SK-N-SH (cell line): ENCODE measurements at regions not wholly inside any gene's neighbourhood (a gene's known extent, or its start where the extent isn't known, plus 50 kb on each side); places are given as distances from the start of the nearest gene placed in this dataset.

ENCODE experiments used
- CTCF ChIA-PET: fragments of 300-600, 350-600 bp; formaldehyde crosslinking; extraction: SDS; loops from one replicate; lab custom pipeline; 2021; lab: Yijun Ruan, JAX
- POLR2A ChIA-PET: fragments of 350-600 bp; sonication (Branson Sonifier 250); formaldehyde crosslinking; extraction: SDS; loops from one replicate; lab custom pipeline; 2020; ENCODE audit warnings: antibody characterized with exemption, inconsistent platforms; lab: Yijun Ruan, JAX
- DNase-seq: peaks from one replicate; pipeline ENCODE4 v3.0.0; 2012
- H2AFZ ChIP-seq: fragments of 200-600 bp; sonication (generic); 2 replicates; pipeline ENCODE4 v1.8.1; 2016; ENCODE audit warnings: antibody characterized with exemption, mild to moderate bottlenecking, low read depth
- H3F3A ChIP-seq: fragments of 200-600 bp; sonication (generic); replicated peaks from 2 replicates; pipeline ENCODE3; 2016; ENCODE audit warnings: antibody characterized with exemption, mild to moderate bottlenecking; ENCODE audit not compliant: insufficient read depth
- H3K27ac ChIP-seq, 2 experiments: fragments of 200-500 bp in 1 of 2; fragments of 200-600 bp in 1 of 2; sonication (Bioruptor generic) in 1 of 2; sonication (generic), shearing (Covaris generic) in 1 of 2; 2 replicates each; pipeline versions ENCODE4 v1.5.1 to v1.6.1; 2014 to 2016; ENCODE audit warnings: low read depth in 2 of 2, inconsistent platforms in 1 of 2, low read length in 1 of 2, mild to moderate bottlenecking in 1 of 2, mixed read lengths in 1 of 2
- H3K27me3 ChIP-seq: fragments of 200-600 bp; sonication (generic), shearing (Covaris generic); 2 replicates; pipeline ENCODE4 v1.6.1; 2016; ENCODE audit warnings: mixed run types; ENCODE audit not compliant: insufficient read depth
- H3K36me3 ChIP-seq, 2 experiments: fragments of 200-500 bp in 1 of 2; fragments of 200-600 bp in 1 of 2; sonication (Bioruptor generic) in 1 of 2; sonication (generic) in 1 of 2; replicated peaks in 1 of 2; 2 replicates each; pipeline versions ENCODE3 to v1.5.1; 2014 to 2016; ENCODE audit warnings: low read length in 1 of 2, mild to moderate bottlenecking in 1 of 2; ENCODE audit not compliant: insufficient read depth in 2 of 2, control insufficient read depth in 1 of 2
- H3K4me1 ChIP-seq, 2 experiments: fragments of 200-500 bp in 1 of 2; fragments of 200-600 bp in 1 of 2; sonication (Bioruptor generic) in 1 of 2; sonication (generic), shearing (Covaris generic) in 1 of 2; 2 replicates each; pipeline versions ENCODE4 v1.5.1 to v1.6.1; 2014 to 2016; ENCODE audit warnings: low read depth in 1 of 2, low read length in 1 of 2, mixed run types in 1 of 2; ENCODE audit not compliant: insufficient read depth in 2 of 2, control insufficient read depth in 1 of 2
- H3K4me2 ChIP-seq: fragments of 200-600 bp; sonication (generic), shearing (Covaris generic); 2 replicates; pipeline ENCODE4 v1.6.1; 2017; ENCODE audit warnings: mixed run types
- H3K4me3 ChIP-seq, 2 experiments: fragments of 200-500 bp in 1 of 2; fragments of 200-600 bp in 1 of 2; sonication (Bioruptor generic) in 1 of 2; sonication (generic), shearing (Covaris generic) in 1 of 2; 2 replicates each; pipeline versions ENCODE4 v1.5.1 to v1.8.1; 2014 to 2016; ENCODE audit warnings: low read depth in 2 of 2, inconsistent platforms in 1 of 2, low read length in 1 of 2, mild to moderate bottlenecking in 1 of 2, mixed read lengths in 1 of 2, moderate library complexity in 1 of 2
- H3K79me2 ChIP-seq: fragments of 200-600 bp; sonication (generic); 2 replicates; pipeline ENCODE4 v1.8.1; 2017; ENCODE audit warnings: mild to moderate bottlenecking; ENCODE audit not compliant: insufficient read depth
- H3K9ac ChIP-seq: fragments of 200-600 bp; sonication (generic); 2 replicates; pipeline ENCODE4 v1.6.1; 2017; ENCODE audit warnings: mixed run types
- H3K9me2 ChIP-seq: fragments of 200-600 bp; sonication (generic); 2 replicates; pipeline ENCODE4 v1.6.1; 2017; ENCODE audit warnings: mixed run types
- H3K9me3 ChIP-seq: fragments of 200-600 bp; sonication (generic); 2 replicates; pipeline ENCODE4 v1.6.1; 2017; ENCODE audit warnings: mixed run types, mild to moderate bottlenecking, moderate library complexity
- H4K20me1 ChIP-seq: fragments of 200-600 bp; sonication (generic); 2 replicates; pipeline ENCODE4 v1.6.1; 2017; ENCODE audit warnings: mild to moderate bottlenecking, mixed run types; ENCODE audit not compliant: insufficient read depth
- EP300 ChIP-seq, 2 experiments: IDR thresholded peaks; 2 replicates each; pipeline versions ENCODE4 v1.4.0 to v1.6.1; 2012; ENCODE audit warnings: borderline replicate concordance in 1 of 2, low read depth in 1 of 2, low read length in 1 of 2
- FOSL2 ChIP-seq: IDR thresholded peaks from 2 replicates; pipeline ENCODE4 v1.4.0; 2012; ENCODE audit warnings: low read depth, mild to moderate bottlenecking, moderate library complexity, borderline replicate concordance
- FOXM1 ChIP-seq: IDR thresholded peaks from 2 replicates; pipeline ENCODE4 v1.4.0; 2012; ENCODE audit warnings: low read depth, mild to moderate bottlenecking
- GABPA ChIP-seq: IDR thresholded peaks from 2 replicates; pipeline ENCODE4 v1.4.0; 2012; ENCODE audit warnings: low read depth, mild to moderate bottlenecking
- JUND ChIP-seq: IDR thresholded peaks from 2 replicates; pipeline ENCODE4 v1.4.0; 2012
- POLR2AphosphoS5 ChIP-seq: IDR thresholded peaks from 2 replicates; pipeline ENCODE4 v1.6.1; 2012; ENCODE audit warnings: low read depth, low read length
- RAD21 ChIP-seq: IDR thresholded peaks from 2 replicates; pipeline ENCODE4 v1.6.1; 2012; ENCODE audit warnings: mild to moderate bottlenecking, low read length
- RCOR1 ChIP-seq: fragments of 150-350 bp; IDR thresholded peaks from 2 replicates; pipeline ENCODE4 v1.6.1; 2017; ENCODE audit warnings: antibody characterized with exemption, low read length
- RFX5 ChIP-seq: IDR thresholded peaks from 2 replicates; pipeline ENCODE4 v1.6.1; 2012; ENCODE audit warnings: mild to moderate bottlenecking, improper control_type of control experiment, low read length
- SMC3 ChIP-seq: IDR thresholded peaks from 2 replicates; pipeline ENCODE4 v1.6.1; 2012; ENCODE audit warnings: low read depth, low read length, improper control_type of control experiment
- TEAD4 ChIP-seq: IDR thresholded peaks from 2 replicates; pipeline ENCODE4 v1.4.0; 2012; ENCODE audit warnings: mild to moderate bottlenecking, borderline replicate concordance; ENCODE audit not compliant: insufficient read depth
- YY1 ChIP-seq: IDR thresholded peaks from 2 replicates; pipeline ENCODE4 v1.4.0; 2012; ENCODE audit warnings: low read depth, mild to moderate bottlenecking
- WGBS: methylation state at CpG from one replicate; pipeline ENCODE4 v1.1.6; 2017; ENCODE audit warnings: low lambda C conversion rate; 5-methylcytosine and 5-hydroxymethylcytosine counted together
- TF ChIP-seq, protein P1 (sequence below): IDR thresholded peaks from 2 replicates; pipeline ENCODE4 v1.4.0; 2012; ENCODE audit warnings: low read depth, borderline replicate concordance
- TF ChIP-seq, protein P2 (sequence below): fragments of 150-350 bp; IDR thresholded peaks from 2 replicates; pipeline ENCODE4 v1.6.1; 2017; ENCODE audit warnings: antibody characterized with exemption, low read length, low read depth, borderline replicate concordance
- TF ChIP-seq, protein P3 (sequence below): fragments of 150-350 bp; IDR thresholded peaks from 2 replicates; pipeline ENCODE4 v1.6.1; 2016; ENCODE audit warnings: mild to moderate bottlenecking, low read depth, low read length
- TF ChIP-seq, protein P4 (sequence below): fragments of 200-600 bp; sonication (generic); IDR thresholded peaks from 2 replicates; pipeline ENCODE4 v1.6.1; 2017; ENCODE audit warnings: antibody characterized with exemption, mild to moderate bottlenecking, moderate library complexity

DNA sequence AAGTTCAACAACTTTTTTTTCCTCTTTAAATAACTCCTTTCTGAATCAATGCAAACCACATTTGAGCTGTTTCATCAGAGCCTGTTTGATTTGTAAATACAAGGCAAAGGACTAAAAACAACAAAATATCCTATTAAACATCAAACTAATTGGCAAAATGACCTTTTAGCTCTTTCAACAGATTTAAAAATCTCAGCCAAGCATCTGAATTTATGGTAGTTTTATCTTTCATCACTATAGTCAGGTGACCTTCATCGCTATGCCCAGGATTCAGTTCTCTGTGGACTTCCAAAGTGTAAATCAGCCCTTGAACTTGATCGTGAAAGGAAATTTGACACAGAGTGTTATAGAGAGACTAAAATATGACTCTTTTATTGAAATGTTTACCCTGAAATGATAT lies 1554.5 kb upstream of the FLRT2 start:
- Histone ChIP-seq H2AFZ (no peak overlapping the region), H3K4me3 (no peak overlapping the region)

DNA sequence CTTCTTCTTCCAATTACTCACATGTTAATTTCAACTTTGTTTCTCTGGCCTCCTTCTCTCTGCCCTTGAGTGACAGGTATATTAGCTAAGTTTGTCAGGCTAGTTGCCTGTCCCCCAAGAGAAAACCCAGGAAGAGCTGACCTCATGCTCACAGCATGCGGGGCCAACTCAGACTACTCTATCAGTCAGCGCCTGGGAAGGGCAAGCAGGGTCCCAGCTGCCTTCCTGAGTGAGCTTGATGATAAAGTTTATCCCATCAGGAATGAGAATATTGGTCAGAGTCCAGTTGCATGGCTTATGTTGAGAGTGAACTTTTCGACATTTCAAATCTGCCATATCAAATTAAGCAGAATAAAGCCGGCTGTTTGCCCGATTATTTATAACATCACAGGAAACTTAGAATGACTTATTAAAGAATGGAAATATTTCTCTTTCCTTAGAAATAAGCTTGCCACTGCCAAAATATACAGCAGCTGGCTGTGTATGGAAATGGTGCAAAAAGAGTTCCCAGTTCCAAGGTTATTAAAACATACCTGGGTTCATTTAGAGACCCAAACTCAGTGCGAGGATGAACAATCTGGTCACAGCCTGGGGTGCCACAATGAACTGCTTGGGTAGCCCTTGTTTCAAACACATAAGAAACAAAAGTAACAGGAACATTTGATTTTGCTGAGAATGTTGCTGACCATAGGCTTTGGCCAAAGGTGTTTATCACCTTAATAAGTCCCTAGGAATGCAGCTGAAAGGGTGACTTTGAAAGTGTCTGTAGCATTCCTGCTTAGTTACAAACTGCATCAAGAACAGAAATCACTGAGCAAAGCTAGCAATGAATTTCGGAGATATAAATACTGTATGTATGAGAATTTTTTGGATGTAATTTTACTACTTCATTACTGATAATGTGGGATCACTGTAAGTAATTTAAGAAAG lies 1553.8 kb upstream of the FLRT2 start:
- 20% methylated on average over 7 of the region's 7 CpGs for WGBS
- Histone ChIP-seq H3K9me2 (no peaks in the 10 kb centered on the region), H3K79me2 (no peaks in the 10 kb centered on the region), H3K4me3 (no peak overlapping the region), H3F3A (no peaks in the 10 kb centered on the region), H3K4me1 (no peaks in the 10 kb centered on the region; a peak in 1 of 4 replicates), H4K20me1 (no peaks in the 10 kb centered on the region), H3K4me2 (no peak overlapping the region), H3K9me3 (no peaks in the 10 kb centered on the region), H3K27me3 (no peaks in the 10 kb centered on the region), H3K27ac (no peak overlapping the region), H2AFZ (no peak overlapping the region), H3K36me3 (no peaks in the 10 kb centered on the region), H3K9ac (no peak overlapping the region)
- no peak for DNase-seq
- CTCF ChIA-PET = no interaction called here
- POLR2A ChIA-PET = no interaction called here
- TF ChIP-seq TEAD4 (no peak), SMC3 (no peak), FOXM1 (no peak), RCOR1 (no peak), FOSL2 (no peak), JUND (no peak), YY1 (no peak), EP300 (IDR thresholded peaks at IDR 0.05; ENCODE audit: borderline replicate concordance in 1 of 2, low read depth in 1 of 2, low read length in 1 of 2) (no peak), RFX5 (no peak), GABPA (no peak)
- TF ChIP-seq, protein P1, sequence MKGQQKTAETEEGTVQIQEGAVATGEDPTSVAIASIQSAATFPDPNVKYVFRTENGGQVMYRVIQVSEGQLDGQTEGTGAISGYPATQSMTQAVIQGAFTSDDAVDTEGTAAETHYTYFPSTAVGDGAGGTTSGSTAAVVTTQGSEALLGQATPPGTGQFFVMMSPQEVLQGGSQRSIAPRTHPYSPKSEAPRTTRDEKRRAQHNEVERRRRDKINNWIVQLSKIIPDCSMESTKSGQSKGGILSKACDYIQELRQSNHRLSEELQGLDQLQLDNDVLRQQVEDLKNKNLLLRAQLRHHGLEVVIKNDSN = no peak
- TF ChIP-seq, protein P2, sequence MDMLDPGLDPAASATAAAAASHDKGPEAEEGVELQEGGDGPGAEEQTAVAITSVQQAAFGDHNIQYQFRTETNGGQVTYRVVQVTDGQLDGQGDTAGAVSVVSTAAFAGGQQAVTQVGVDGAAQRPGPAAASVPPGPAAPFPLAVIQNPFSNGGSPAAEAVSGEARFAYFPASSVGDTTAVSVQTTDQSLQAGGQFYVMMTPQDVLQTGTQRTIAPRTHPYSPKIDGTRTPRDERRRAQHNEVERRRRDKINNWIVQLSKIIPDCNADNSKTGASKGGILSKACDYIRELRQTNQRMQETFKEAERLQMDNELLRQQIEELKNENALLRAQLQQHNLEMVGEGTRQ = no peak

More for the DNA sequence above, 1554.5 kb upstream of the FLRT2 start:
- H3K79me2 ChIP-seq = no peaks in the 10 kb centered on the region
- H3K27me3 ChIP-seq = no peaks in the 10 kb centered on the region
- H3F3A ChIP-seq = no peaks in the 10 kb centered on the region
- ChIA-PET POLR2A (no interaction called here), CTCF (no interaction called here)
- TF ChIP-seq RAD21 (no peak), POLR2AphosphoS5 (no peak), RFX5 (no peak)
- TF ChIP-seq, protein P1 = no peak
- TF ChIP-seq, protein P3, sequence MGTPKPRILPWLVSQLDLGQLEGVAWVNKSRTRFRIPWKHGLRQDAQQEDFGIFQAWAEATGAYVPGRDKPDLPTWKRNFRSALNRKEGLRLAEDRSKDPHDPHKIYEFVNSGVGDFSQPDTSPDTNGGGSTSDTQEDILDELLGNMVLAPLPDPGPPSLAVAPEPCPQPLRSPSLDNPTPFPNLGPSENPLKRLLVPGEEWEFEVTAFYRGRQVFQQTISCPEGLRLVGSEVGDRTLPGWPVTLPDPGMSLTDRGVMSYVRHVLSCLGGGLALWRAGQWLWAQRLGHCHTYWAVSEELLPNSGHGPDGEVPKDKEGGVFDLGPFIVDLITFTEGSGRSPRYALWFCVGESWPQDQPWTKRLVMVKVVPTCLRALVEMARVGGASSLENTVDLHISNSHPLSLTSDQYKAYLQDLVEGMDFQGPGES = no peak
- TF ChIP-seq, protein P4, sequence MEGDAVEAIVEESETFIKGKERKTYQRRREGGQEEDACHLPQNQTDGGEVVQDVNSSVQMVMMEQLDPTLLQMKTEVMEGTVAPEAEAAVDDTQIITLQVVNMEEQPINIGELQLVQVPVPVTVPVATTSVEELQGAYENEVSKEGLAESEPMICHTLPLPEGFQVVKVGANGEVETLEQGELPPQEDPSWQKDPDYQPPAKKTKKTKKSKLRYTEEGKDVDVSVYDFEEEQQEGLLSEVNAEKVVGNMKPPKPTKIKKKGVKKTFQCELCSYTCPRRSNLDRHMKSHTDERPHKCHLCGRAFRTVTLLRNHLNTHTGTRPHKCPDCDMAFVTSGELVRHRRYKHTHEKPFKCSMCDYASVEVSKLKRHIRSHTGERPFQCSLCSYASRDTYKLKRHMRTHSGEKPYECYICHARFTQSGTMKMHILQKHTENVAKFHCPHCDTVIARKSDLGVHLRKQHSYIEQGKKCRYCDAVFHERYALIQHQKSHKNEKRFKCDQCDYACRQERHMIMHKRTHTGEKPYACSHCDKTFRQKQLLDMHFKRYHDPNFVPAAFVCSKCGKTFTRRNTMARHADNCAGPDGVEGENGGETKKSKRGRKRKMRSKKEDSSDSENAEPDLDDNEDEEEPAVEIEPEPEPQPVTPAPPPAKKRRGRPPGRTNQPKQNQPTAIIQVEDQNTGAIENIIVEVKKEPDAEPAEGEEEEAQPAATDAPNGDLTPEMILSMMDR = no peak
- DNase-seq = no peak
- H3K4me2 ChIP-seq = no peak overlapping the region
- H3K4me1 ChIP-seq = no peaks in the 10 kb centered on the region; a peak in 1 of 4 replicates
- no peaks in the 10 kb centered on the region for H3K9me3 ChIP-seq
- no peaks in the 10 kb centered on the region for H4K20me1 ChIP-seq
- no peaks in the 10 kb centered on the region for H3K9me2 ChIP-seq
- H3K27ac ChIP-seq = no peak overlapping the region
- no peak overlapping the region for H3K9ac ChIP-seq
- H3K36me3 ChIP-seq = no peaks in the 10 kb centered on the region
- 19% methylated on average over 2 of the region's 2 CpGs for WGBS
